ENCODE measurements at regions not wholly inside any gene's neighbourhood (a gene's known extent, or its start where the extent isn't known, plus 50 kb on each side); places are given as distances from the start of the nearest gene placed in this dataset.

DNA sequence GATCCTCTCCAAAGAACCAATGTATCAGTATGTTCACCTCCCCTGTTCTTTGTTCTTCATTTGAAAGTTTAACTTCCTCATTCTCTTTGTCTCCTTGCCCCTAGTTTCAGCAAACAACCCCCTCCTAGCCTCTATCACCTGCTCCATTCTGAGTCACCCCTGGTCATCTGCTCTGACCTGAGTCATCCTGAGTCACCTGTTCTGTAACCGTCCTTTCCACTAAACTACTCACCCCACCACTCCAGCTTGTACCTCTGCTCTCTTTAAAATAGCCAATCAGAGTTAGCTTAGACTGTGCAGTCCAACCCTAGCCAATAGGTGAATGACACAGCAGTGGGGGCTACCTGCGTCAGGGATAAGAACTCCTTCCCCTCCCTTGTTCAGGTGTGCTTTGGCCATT, 249.8 kb upstream of the AADAT start:
- ChIA-PET CTCF (no interaction called here), POLR2A (no interaction called here)
- no peaks in the 10 kb centered on the region for H3K79me2 ChIP-seq (ENCODE audit: control insufficient read depth, insufficient read depth, low read length)
- intact Hi-C loops (cut with micrococcal nuclease): no loop called here
- H3K27ac ChIP-seq (ENCODE audit: insufficient read depth, low read depth, low read length): no peak overlapping the region
- TF ChIP-seq POLR2A (IDR thresholded peaks at IDR 0.05; ENCODE audit: low read depth, low read length) (no peak), MYC (IDR thresholded peaks at IDR 0.05; ENCODE audit: low read depth, low read length) (no peak), EZH2 (IDR thresholded peaks at IDR 0.05; ENCODE audit: borderline replicate concordance, low read depth, low read length, severe bottlenecking) (no peak), GATA2 (IDR thresholded peaks at IDR 0.05; ENCODE audit: insufficient read depth, insufficient read length, low read depth, low read length) (no peak)
- TF ChIP-seq, protein P1, sequence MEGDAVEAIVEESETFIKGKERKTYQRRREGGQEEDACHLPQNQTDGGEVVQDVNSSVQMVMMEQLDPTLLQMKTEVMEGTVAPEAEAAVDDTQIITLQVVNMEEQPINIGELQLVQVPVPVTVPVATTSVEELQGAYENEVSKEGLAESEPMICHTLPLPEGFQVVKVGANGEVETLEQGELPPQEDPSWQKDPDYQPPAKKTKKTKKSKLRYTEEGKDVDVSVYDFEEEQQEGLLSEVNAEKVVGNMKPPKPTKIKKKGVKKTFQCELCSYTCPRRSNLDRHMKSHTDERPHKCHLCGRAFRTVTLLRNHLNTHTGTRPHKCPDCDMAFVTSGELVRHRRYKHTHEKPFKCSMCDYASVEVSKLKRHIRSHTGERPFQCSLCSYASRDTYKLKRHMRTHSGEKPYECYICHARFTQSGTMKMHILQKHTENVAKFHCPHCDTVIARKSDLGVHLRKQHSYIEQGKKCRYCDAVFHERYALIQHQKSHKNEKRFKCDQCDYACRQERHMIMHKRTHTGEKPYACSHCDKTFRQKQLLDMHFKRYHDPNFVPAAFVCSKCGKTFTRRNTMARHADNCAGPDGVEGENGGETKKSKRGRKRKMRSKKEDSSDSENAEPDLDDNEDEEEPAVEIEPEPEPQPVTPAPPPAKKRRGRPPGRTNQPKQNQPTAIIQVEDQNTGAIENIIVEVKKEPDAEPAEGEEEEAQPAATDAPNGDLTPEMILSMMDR (IDR thresholded peaks at IDR 0.05; ENCODE audit: extremely low read depth in 1 of 2, insufficient read depth in 1 of 2, low read depth in 1 of 2, low read length in 2 of 2): no peak
- H3K9me3 ChIP-seq (replicated peaks; ENCODE audit: control insufficient read depth, insufficient read depth, low read length): no peaks in the 10 kb centered on the region
- H3K36me3 ChIP-seq (ENCODE audit: control insufficient read depth in 2 of 2, extremely low read depth in 1 of 2, insufficient read depth in 2 of 2, low read length in 2 of 2): no peaks in the 10 kb centered on the region
- dilution Hi-C loops (cut with MboI; ENCODE audit: extremely low pct_ligation_motif_present, low sequenced_read_pairs): no loop called here
- H2AFZ ChIP-seq (ENCODE audit: low read depth, low read length): no peak overlapping the region
- FAIRE-seq: no peak
- H3K4me2 ChIP-seq (ENCODE audit: insufficient read depth, low read length): no peak overlapping the region
- H3K4me3 ChIP-seq (replicated peaks in 1 of 3; ENCODE audit: insufficient read depth in 1 of 3, low read depth in 1 of 3, low read length in 3 of 3): no peak overlapping the region
- no peak overlapping the region for H3K9ac ChIP-seq (replicated peaks; ENCODE audit: extremely low read depth, insufficient read depth, low read length)
- BruUV-seq (replicated peaks): no TSS peak
- no peaks in the 10 kb centered on the region for H3K27me3 ChIP-seq (ENCODE audit: control insufficient read depth in 2 of 2, insufficient read depth in 2 of 2, low read length in 2 of 2)
- no peak for DNase-seq (ENCODE audit: low read depth, low spot score)
- H3K4me1 ChIP-seq (ENCODE audit: control insufficient read depth, extremely low read depth, insufficient read depth, low read length): no peaks in the 10 kb centered on the region
- H4K20me1 ChIP-seq (replicated peaks; ENCODE audit: control insufficient read depth, extremely low read depth, insufficient read depth, low read length): no peaks in the 10 kb centered on the region
- H3K9me1 ChIP-seq (replicated peaks; ENCODE audit: control insufficient read depth, extremely low read depth, insufficient read depth, low read length): no peaks in the 10 kb centered on the region

DNA sequence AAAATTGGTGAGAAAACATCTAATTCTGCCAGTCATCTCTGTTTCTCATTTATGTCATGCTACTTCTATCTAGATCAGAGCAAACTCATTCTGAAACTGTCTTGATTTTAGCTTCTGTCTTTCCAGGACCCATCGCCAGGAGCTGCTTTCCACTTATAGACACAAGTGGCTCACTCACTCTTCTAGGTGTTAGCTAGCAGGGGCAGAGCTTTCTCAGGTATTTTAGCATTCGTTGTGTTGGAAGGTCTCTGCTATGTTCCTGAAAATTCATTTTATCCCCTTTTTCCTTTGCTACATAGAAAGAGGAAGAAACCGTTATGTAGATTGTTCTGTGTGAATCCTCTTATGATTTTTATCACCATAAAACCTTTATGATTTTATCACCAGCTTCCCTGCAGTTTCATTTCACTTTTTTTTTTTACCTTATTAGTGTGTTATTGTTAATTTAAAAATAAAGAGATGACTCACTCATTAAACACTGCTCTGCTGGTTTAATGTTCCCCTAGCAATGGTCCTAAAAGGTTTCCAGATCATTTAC, 246.6 kb upstream of the AADAT start:
- DNase-seq (ENCODE audit: low read depth, low spot score) (no peak), FAIRE-seq (no peak)
- no peaks in the 10 kb centered on the region for H3K36me3 ChIP-seq (ENCODE audit: control insufficient read depth in 2 of 2, extremely low read depth in 1 of 2, insufficient read depth in 2 of 2, low read length in 2 of 2)
- no peak overlapping the region for H3K4me2 ChIP-seq (ENCODE audit: insufficient read depth, low read length)
- H3K4me3 ChIP-seq (replicated peaks in 1 of 3; ENCODE audit: insufficient read depth in 1 of 3, low read depth in 1 of 3, low read length in 3 of 3): no peak overlapping the region
- no peak overlapping the region for H3K27ac ChIP-seq (ENCODE audit: insufficient read depth, low read depth, low read length)
- no peaks in the 10 kb centered on the region for H3K79me2 ChIP-seq (ENCODE audit: control insufficient read depth, insufficient read depth, low read length)
- H3K27me3 ChIP-seq (ENCODE audit: control insufficient read depth in 2 of 2, insufficient read depth in 2 of 2, low read length in 2 of 2): no peaks in the 10 kb centered on the region
- dilution Hi-C loops (cut with MboI; ENCODE audit: extremely low pct_ligation_motif_present, low sequenced_read_pairs): no loop called here
- no peak overlapping the region for H2AFZ ChIP-seq (ENCODE audit: low read depth, low read length)
- no peak overlapping the region for H3K9ac ChIP-seq (replicated peaks; ENCODE audit: extremely low read depth, insufficient read depth, low read length)
- TF ChIP-seq GATA2 (IDR thresholded peaks at IDR 0.05; ENCODE audit: insufficient read depth, insufficient read length, low read depth, low read length) (no peak), JUN (IDR thresholded peaks at IDR 0.05; ENCODE audit: borderline replicate concordance, insufficient read depth, insufficient read length, low read depth) (no peak), POLR2A (IDR thresholded peaks at IDR 0.05; ENCODE audit: low read depth, low read length) (no peak), MYC (IDR thresholded peaks at IDR 0.05; ENCODE audit: low read depth, low read length) (no peak), POLR2AphosphoS5 (IDR thresholded peaks at IDR 0.05; ENCODE audit: insufficient read depth, low read depth, low read length) (no peak), FOS (IDR thresholded peaks at IDR 0.05; ENCODE audit: borderline replicate concordance, insufficient read depth, low read length) (no peak), EZH2 (IDR thresholded peaks at IDR 0.05; ENCODE audit: borderline replicate concordance, low read depth, low read length, severe bottlenecking) (no peak)
- TF ChIP-seq, protein P2, sequence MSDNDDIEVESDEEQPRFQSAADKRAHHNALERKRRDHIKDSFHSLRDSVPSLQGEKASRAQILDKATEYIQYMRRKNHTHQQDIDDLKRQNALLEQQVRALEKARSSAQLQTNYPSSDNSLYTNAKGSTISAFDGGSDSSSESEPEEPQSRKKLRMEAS (IDR thresholded peaks at IDR 0.05; ENCODE audit: insufficient read depth, insufficient read length): no peak
- TF ChIP-seq, protein P1 (IDR thresholded peaks at IDR 0.05; ENCODE audit: extremely low read depth in 1 of 2, insufficient read depth in 1 of 2, low read depth in 1 of 2, low read length in 2 of 2): no peak
- H3K9me3 ChIP-seq (replicated peaks; ENCODE audit: control insufficient read depth, insufficient read depth, low read length): peaks cover under 1% of the 10 kb centered on the region
- no TSS peak for BruUV-seq (replicated peaks)
- H3K4me1 ChIP-seq (ENCODE audit: control insufficient read depth, extremely low read depth, insufficient read depth, low read length): no peaks in the 10 kb centered on the region
- H4K20me1 ChIP-seq (replicated peaks; ENCODE audit: control insufficient read depth, extremely low read depth, insufficient read depth, low read length): no peaks in the 10 kb centered on the region
- H3K9me1 ChIP-seq (replicated peaks; ENCODE audit: control insufficient read depth, extremely low read depth, insufficient read depth, low read length): no peaks in the 10 kb centered on the region
- CTCF ChIA-PET: no interaction called here
- intact Hi-C loops (cut with micrococcal nuclease): no loop called here
- POLR2A ChIA-PET: no interaction called here
